GM23338 (cell line): ENCODE measurements at regions not wholly inside any gene's neighbourhood (a gene's known extent, or its start where the extent isn't known, plus 50 kb on each side); places are given as distances from the start of the nearest gene placed in this dataset.

Experiments used
- ATAC-seq: fragments of 200-7000 bp; cut with Tn5 transposase; 3 replicates; pipeline ENCODE4 v1.9.1; 2020
- DNase-seq: peaks from one replicate; pipeline ENCODE4 v3.0.0-alpha.2; 2015; ENCODE audit warnings: low spot score
- H2AFZ ChIP-seq: fragments of 200-600 bp; sonication (generic); 2 replicates; pipeline ENCODE4 v1.8.0; 2016; ENCODE audit warnings: antibody characterized with exemption, mild to moderate bottlenecking, moderate library complexity
- H3F3A ChIP-seq: fragments of 200-600 bp; sonication (generic); replicated peaks from 2 replicates; pipeline ENCODE4 v1.8.0; 2017; ENCODE audit warnings: antibody characterized with exemption, mixed run types, low read depth
- H3K27ac ChIP-seq: fragments of 200-600 bp; sonication (generic); 2 replicates; pipeline ENCODE4 v1.6.1; 2016; ENCODE audit warnings: low read depth
- H3K27me3 ChIP-seq: fragments of 200-600 bp; sonication (generic); 2 replicates; pipeline ENCODE4 v1.8.0; 2016; ENCODE audit warnings: mild to moderate bottlenecking, mixed run types, moderate library complexity; ENCODE audit not compliant: insufficient read depth
- H3K36me3 ChIP-seq: fragments of 200-600 bp; sonication (generic); 2 replicates; pipeline ENCODE4 v1.8.0; 2016; ENCODE audit warnings: mild to moderate bottlenecking; ENCODE audit not compliant: insufficient read depth
- H3K4me1 ChIP-seq: fragments of 200-600 bp; sonication (generic); 2 replicates; pipeline ENCODE4 v1.8.0; 2016; ENCODE audit warnings: mild to moderate bottlenecking, moderate library complexity; ENCODE audit not compliant: insufficient read depth
- H3K4me2 ChIP-seq: fragments of 200-600 bp; sonication (generic); 2 replicates; pipeline ENCODE4 v1.7.1; 2017; ENCODE audit warnings: mixed run types
- H3K4me3 ChIP-seq: fragments of 200-600 bp; sonication (generic); 2 replicates; pipeline ENCODE4 v1.6.1; 2016; ENCODE audit warnings: mixed run types
- H3K79me2 ChIP-seq: fragments of 200-600 bp; sonication (generic); replicated peaks from 2 replicates; pipeline ENCODE4 v1.8.0; 2017; ENCODE audit warnings: mild to moderate bottlenecking; ENCODE audit not compliant: insufficient read depth
- H3K9me2 ChIP-seq: fragments of 200-600 bp; sonication (generic); 2 replicates; pipeline ENCODE4 v1.8.0; 2017; ENCODE audit not compliant: insufficient read depth
- H4K20me1 ChIP-seq: fragments of 200-600 bp; sonication (generic); replicated peaks from 2 replicates; pipeline ENCODE4 v1.8.0; 2017; ENCODE audit warnings: mild to moderate bottlenecking; ENCODE audit not compliant: insufficient read depth
- H3K27ac Mint-ChIP-seq: 2 replicates; pipeline ENCODE4 v1.8.0; 2020; ENCODE audit warnings: inconsistent platforms, mild to moderate bottlenecking, moderate library complexity, mixed read lengths
- H3K27me3 Mint-ChIP-seq: 3 replicates; pipeline ENCODE4 v1.8.0; 2022; ENCODE audit warnings: low read depth, mild to moderate bottlenecking, moderate library complexity, mixed read lengths, inconsistent platforms; ENCODE audit not compliant: insufficient read depth, poor library complexity
- H3K36me3 Mint-ChIP-seq: 3 replicates; pipeline ENCODE4 v1.8.0; 2021; ENCODE audit warnings: low read depth, mild to moderate bottlenecking, inconsistent platforms, moderate library complexity, mixed read lengths
- H3K4me1 Mint-ChIP-seq: 3 replicates; pipeline ENCODE4 v1.8.0; 2020; ENCODE audit warnings: mild to moderate bottlenecking, inconsistent platforms, mixed read lengths
- H3K4me3 Mint-ChIP-seq: 3 replicates; pipeline ENCODE4 v1.8.0; 2021; ENCODE audit warnings: moderate library complexity, mild to moderate bottlenecking, inconsistent platforms, mixed read lengths
- H3K9me3 Mint-ChIP-seq: 3 replicates; pipeline ENCODE4 v1.8.0; 2020; ENCODE audit warnings: moderate library complexity, mild to moderate bottlenecking, inconsistent platforms, mixed read lengths
- CREB1 ChIP-seq: fragments of 250-450 bp; sonication (Bioruptor Pico); IDR thresholded peaks from 2 replicates; pipeline ENCODE4 v1.5.0; 2020; ENCODE audit warnings: low read depth, mild to moderate bottlenecking, moderate library complexity
- ETS1 ChIP-seq: IDR thresholded peaks from 2 replicates; pipeline ENCODE4 v1.6.1; 2016; ENCODE audit warnings: antibody characterized with exemption
- REST ChIP-seq: IDR thresholded peaks from one replicate; pipeline ENCODE4 v1.6.1; 2018; ENCODE audit warnings: antibody characterized with exemption; ENCODE audit not compliant: unreplicated experiment
- ZNF462 ChIP-seq: fragments of 250-450 bp; sonication (Bioruptor Pico); IDR thresholded peaks from 2 replicates; pipeline ENCODE4 v1.5.0; 2020; ENCODE audit warnings: mild to moderate bottlenecking, moderate library complexity

- no peak for TF ChIP-seq ZNF462 (CRISPR knock-in tag)
- no peak for TF ChIP-seq CREB1 (CRISPR knock-in tag)
- no peak for TF ChIP-seq REST
These were observed 164.5 kb upstream of the MOCS1 start (continued) for GRCh38 chr6:40098774-40099173.

DNA sequence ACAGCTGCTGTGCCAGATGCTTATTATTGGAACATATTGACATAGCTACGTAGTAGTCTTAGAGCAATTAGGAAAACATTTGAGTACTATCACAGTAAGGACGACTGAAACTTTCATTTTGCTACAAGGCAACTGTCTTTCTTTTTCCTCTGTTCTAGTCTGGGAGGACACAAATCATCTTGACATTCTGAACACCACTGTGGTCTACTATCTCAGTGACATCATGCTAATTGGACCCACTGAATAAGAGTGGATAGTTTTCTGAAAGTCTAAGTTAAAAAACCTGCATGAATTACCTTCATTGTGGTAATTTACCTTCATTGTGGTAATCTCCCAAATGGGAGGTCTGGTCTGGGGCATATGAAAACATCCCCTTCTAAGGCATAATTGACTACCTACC is 163.3 kb upstream of the MOCS1 start:
- Mint-ChIP-seq H3K36me3 (no peaks in the 10 kb centered on the region), H3K27ac (no peak overlapping the region), H3K27me3 (no peaks in the 10 kb centered on the region), H3K4me3 (no peak overlapping the region), H3K4me1 (no peaks in the 10 kb centered on the region), H3K9me3 (no peaks in the 10 kb centered on the region)
- Histone ChIP-seq H3K4me3 (no peak overlapping the region), H3K9me2 (peaks cover 14% of the 10 kb centered on the region; the same call in 1 of the 2 replicates), H4K20me1 (no peaks in the 10 kb centered on the region; the same call in 1 of the 2 replicates), H3K27me3 (no peaks in the 10 kb centered on the region), H3F3A (no peaks in the 10 kb centered on the region), H3K4me2 (no peak overlapping the region), H3K27ac (no peak overlapping the region), H3K79me2 (no peaks in the 10 kb centered on the region), H3K36me3 (no peaks in the 10 kb centered on the region), H2AFZ (no peak overlapping the region), H3K4me1 (no peaks in the 10 kb centered on the region)
- DNase-seq (no peak), ATAC-seq (no peak)
- TF ChIP-seq ETS1 = no peak
- no peak for TF ChIP-seq ZNF462 (CRISPR knock-in tag)
